WTC11 (cell line): ENCODE measurements at regions not wholly inside any gene's neighbourhood (a gene's known extent, or its start where the extent isn't known, plus 50 kb on each side); places are given as distances from the start of the nearest gene placed in this dataset.

ENCODE experiments used
- ATAC-seq: fragments of 200-7000 bp; cut with Tn5 transposase; 2 replicates; pipeline ENCODE4 v1.10.0; 2021; ENCODE audit warnings: mild to moderate bottlenecking, moderate library complexity
- CTCF ChIA-PET: fragments of 300-600 bp; sonication (Branson Sonifier 250); formaldehyde crosslinking; loops from one replicate; lab custom pipeline; 2021; ENCODE audit warnings: antibody characterized with exemption; lab: Charles Lee
- POLR2A ChIA-PET: fragments of 350-600 bp; sonication (Branson Sonifier 250); formaldehyde crosslinking; loops from one replicate; lab custom pipeline; 2021; ENCODE audit warnings: antibody characterized with exemption; lab: Charles Lee
- DNase-seq: peaks from one replicate; pipeline ENCODE4 v3.0.0; 2021; ENCODE audit warnings: low spot score
- H3K27ac Mint-ChIP-seq: 2 replicates; pipeline ENCODE4 v1.8.0; 2021; ENCODE audit warnings: mixed read lengths
- H3K27me3 Mint-ChIP-seq: 2 replicates; pipeline ENCODE4 v1.8.0; 2021; ENCODE audit warnings: low read depth, mild to moderate bottlenecking, moderate library complexity, mixed read lengths
- H3K36me3 Mint-ChIP-seq: 2 replicates; pipeline ENCODE4 v1.8.0; 2021; ENCODE audit warnings: mixed read lengths
- H3K4me1 Mint-ChIP-seq: 2 replicates; pipeline ENCODE4 v1.8.0; 2022; ENCODE audit warnings: mixed read lengths
- H3K4me3 Mint-ChIP-seq: 2 replicates; pipeline ENCODE4 v1.8.0; 2021; ENCODE audit warnings: mild to moderate bottlenecking, moderate library complexity, mixed read lengths
- H3K9me3 Mint-ChIP-seq: 2 replicates; pipeline ENCODE4 v1.8.0; 2021; ENCODE audit warnings: mixed read lengths
- AFF4 ChIP-seq: sonication (generic); formaldehyde crosslinking; IDR thresholded peaks from 2 replicates; pipeline ENCODE4 v1.8.1; 2023; ENCODE audit warnings: mild to moderate bottlenecking, missing genetic modification reagents, borderline replicate concordance
- ATF2 ChIP-seq: sonication (generic); formaldehyde crosslinking; IDR thresholded peaks from 2 replicates; pipeline ENCODE4 v1.8.1; 2022; ENCODE audit warnings: low read depth, missing genetic modification reagents, borderline replicate concordance
- ATF3 ChIP-seq: sonication (generic); formaldehyde crosslinking; conservative IDR thresholded peaks from 2 replicates; pipeline ENCODE4 v1.8.1; 2022; ENCODE audit warnings: mild to moderate bottlenecking, missing genetic modification reagents
- ATF6 ChIP-seq: sonication (generic); formaldehyde crosslinking; IDR thresholded peaks from 2 replicates; pipeline ENCODE4 v1.8.1; 2023; ENCODE audit warnings: mild to moderate bottlenecking, missing genetic modification reagents
- CBFB ChIP-seq: sonication (generic); formaldehyde crosslinking; IDR thresholded peaks from 2 replicates; pipeline ENCODE4 v1.8.1; 2022; ENCODE audit warnings: mild to moderate bottlenecking, low read depth, missing genetic modification reagents
- CREM ChIP-seq: sonication (generic); formaldehyde crosslinking; IDR thresholded peaks from 2 replicates; pipeline ENCODE4 v1.8.1; 2022; ENCODE audit warnings: mild to moderate bottlenecking, missing genetic modification reagents, moderate library complexity
- E2F5 ChIP-seq: sonication (generic); formaldehyde crosslinking; IDR thresholded peaks from 2 replicates; pipeline ENCODE4 v1.8.1; 2022; ENCODE audit warnings: mild to moderate bottlenecking, moderate library complexity, missing genetic modification reagents
- ELF4 ChIP-seq: sonication (generic); formaldehyde crosslinking; IDR thresholded peaks from 2 replicates; pipeline ENCODE4 v1.8.1; 2022; ENCODE audit warnings: low read depth, mild to moderate bottlenecking, moderate library complexity, missing genetic modification reagents
- ETV6 ChIP-seq: sonication (generic); formaldehyde crosslinking; IDR thresholded peaks from 2 replicates; pipeline ENCODE4 v1.8.1; 2022; ENCODE audit warnings: mild to moderate bottlenecking, missing genetic modification reagents
- FOXP1 ChIP-seq: sonication (generic); formaldehyde crosslinking; IDR thresholded peaks from 2 replicates; pipeline ENCODE4 v1.8.0; 2022; ENCODE audit warnings: missing genetic modification reagents, mild to moderate bottlenecking, moderate library complexity, borderline replicate concordance
- HMGXB4 ChIP-seq: sonication (generic); formaldehyde crosslinking; IDR thresholded peaks from 2 replicates; pipeline ENCODE4 v1.8.1; 2023; ENCODE audit warnings: mild to moderate bottlenecking, moderate library complexity, missing genetic modification reagents
- IRF1 ChIP-seq: sonication (generic); formaldehyde crosslinking; IDR thresholded peaks from 2 replicates; pipeline ENCODE4 v1.8.0; 2023; ENCODE audit warnings: missing genetic modification reagents
- MXD4 ChIP-seq: fragments of 250-450 bp; sonication (Bioruptor Pico); IDR thresholded peaks from 2 replicates; pipeline ENCODE4 v1.8.0; 2021; ENCODE audit warnings: mild to moderate bottlenecking, moderate library complexity, borderline replicate concordance
- MYBL2 ChIP-seq: sonication (generic); formaldehyde crosslinking; IDR thresholded peaks from 2 replicates; pipeline ENCODE4 v1.8.1; 2023; ENCODE audit warnings: mild to moderate bottlenecking, moderate library complexity, missing genetic modification reagents
- NFE2L1 ChIP-seq: sonication (generic); formaldehyde crosslinking; IDR thresholded peaks from 2 replicates; pipeline ENCODE4 v1.8.1; 2023; ENCODE audit warnings: missing genetic modification reagents
- OVOL2 ChIP-seq: fragments of 250-450 bp; sonication (Bioruptor Pico); IDR thresholded peaks from 2 replicates; pipeline ENCODE4 v1.9.0; 2021; ENCODE audit warnings: mild to moderate bottlenecking, borderline replicate concordance
- PRDM15 ChIP-seq: sonication (generic); formaldehyde crosslinking; IDR thresholded peaks from 2 replicates; pipeline ENCODE4 v1.8.0; 2022; ENCODE audit warnings: missing genetic modification reagents
- PRRX2 ChIP-seq: fragments of 250-450 bp; sonication (Bioruptor Pico); IDR thresholded peaks from 2 replicates; pipeline ENCODE4 v1.8.0; 2021; ENCODE audit warnings: mild to moderate bottlenecking
- SMAD3 ChIP-seq: sonication (generic); formaldehyde crosslinking; IDR thresholded peaks from 2 replicates; pipeline ENCODE4 v1.8.0; 2022; ENCODE audit warnings: missing genetic modification reagents, mild to moderate bottlenecking, borderline replicate concordance
- SOX15 ChIP-seq: fragments of 250-450 bp; sonication (Bioruptor Pico); IDR thresholded peaks from 2 replicates; pipeline ENCODE4 v1.9.0; 2021; ENCODE audit warnings: mild to moderate bottlenecking
- TEAD4 ChIP-seq: sonication (generic); formaldehyde crosslinking; IDR thresholded peaks from 2 replicates; pipeline ENCODE4 v1.8.0; 2022; ENCODE audit warnings: mild to moderate bottlenecking, missing genetic modification reagents
- ZBTB21 ChIP-seq: sonication (generic); formaldehyde crosslinking; IDR thresholded peaks from 2 replicates; pipeline ENCODE4 v1.8.1; 2023; ENCODE audit warnings: mild to moderate bottlenecking, missing genetic modification reagents, borderline replicate concordance
- ZNF219 ChIP-seq: sonication (generic); formaldehyde crosslinking; IDR thresholded peaks from 2 replicates; pipeline ENCODE4 v1.8.0; 2023; ENCODE audit warnings: missing genetic modification reagents, mild to moderate bottlenecking, borderline replicate concordance
- ZNF423 ChIP-seq: fragments of 250-450 bp; sonication (Bioruptor Pico); IDR thresholded peaks from 2 replicates; pipeline ENCODE4 v2.1.2; 2022; ENCODE audit warnings: mild to moderate bottlenecking, moderate library complexity

- TF ChIP-seq ATF2 (CRISPR knock-in tag) (no peak), ZNF423 (CRISPR knock-in tag) (no peak), OVOL2 (no peak), FOXP1 (CRISPR knock-in tag) (no peak), CREM (CRISPR knock-in tag) (no peak), NFE2L1 (no peak), ZBTB21 (CRISPR knock-in tag) (no peak), CBFB (no peak), IRF1 (CRISPR knock-in tag) (no peak), TEAD4 (no peak), MYBL2 (no peak)
These were observed 439.1 kb downstream of the TLL1 start (continued) for GRCh38 chr4:166312166-166312565.

- peaks cover 6% of the 10 kb centered on the region for H3K4me1 Mint-ChIP-seq
- POLR2A ChIA-PET: no interaction called here
- no peaks in the 10 kb centered on the region; the same call in 1 of the 2 replicates for H3K27me3 Mint-ChIP-seq
- no peaks in the 10 kb centered on the region for H3K36me3 Mint-ChIP-seq
- TF ChIP-seq E2F5 (no peak), ETV6 (no peak), MXD4 (CRISPR knock-in tag) (no peak), ATF6 (CRISPR knock-in tag) (no peak), ZNF219 (CRISPR knock-in tag) (no peak), AFF4 (CRISPR knock-in tag) (no peak), SMAD3 (CRISPR knock-in tag) (no peak), ELF4 (CRISPR knock-in tag) (no peak), ATF3 (no peak), NFE2L1 (no peak), SOX15 (CRISPR knock-in tag) (no peak), PRDM15 (CRISPR knock-in tag) (no peak), HMGXB4 (CRISPR knock-in tag) (no peak), PRRX2 (CRISPR knock-in tag) (no peak), ZBTB21 (CRISPR knock-in tag) (no peak)
- H3K9me3 Mint-ChIP-seq: no peaks in the 10 kb centered on the region
- H3K4me3 Mint-ChIP-seq: no peak overlapping the region
- no peak for DNase-seq
- H3K27ac Mint-ChIP-seq: no peak overlapping the region
- no peak for ATAC-seq
- CTCF ChIA-PET: no interaction called here
These were observed 441.9 kb downstream of the TLL1 start for GRCh38 chr4:166314902-166315301.
